Heart left ventricle (tissue), 16 donors: ENCODE measurements at regions not wholly inside any gene's neighbourhood (a gene's known extent, or its start where the extent isn't known, plus 50 kb on each side); places are given as distances from the start of the nearest gene placed in this dataset.

Experiments
- ATAC-seq, 4 donors: fragments of 200-7000 bp; cut with Tn5 transposase; one replicate each; pipeline ENCODE4 v1.9.1; 2020 to 2022; ENCODE audit warnings: moderate library complexity in 4 of 4, mild to moderate bottlenecking in 3 of 4, moderate number of reproducible peaks in 1 of 4
- DNase-seq, 5 donors: peaks; one replicate each; pipeline ENCODE4 v3.0.0-alpha.2; 2020
- H3K27ac ChIP-seq, 12 donors: fragments of 200-600 bp; sonication (generic) in 4 of 12; one replicate each; pipeline versions ENCODE4 v1.5.0 to v1.8.0; 2016 to 2022; ENCODE audit warnings: mild to moderate bottlenecking in 2 of 12
- H3K27me3 ChIP-seq, 9 donors: fragments of 200-600 bp; sonication (generic) in 2 of 9; one replicate each; pipeline versions ENCODE4 v1.5.1 to v1.8.0; 2016 to 2022; ENCODE audit warnings: mild to moderate bottlenecking in 3 of 9
- H3K36me3 ChIP-seq, 9 donors: fragments of 200-600 bp; sonication (generic) in 2 of 9; one replicate each; pipeline versions ENCODE4 v1.5.0 to v1.8.0; 2018 to 2022; ENCODE audit warnings: mild to moderate bottlenecking in 2 of 9
- H3K4me1 ChIP-seq, 12 donors: fragments of 200-600 bp; sonication (generic) in 4 of 12; one replicate each; pipeline versions ENCODE4 v1.5.0 to v1.8.0; 2016 to 2022; ENCODE audit warnings: mild to moderate bottlenecking in 3 of 12
- H3K4me3 ChIP-seq, 12 donors: fragments of 200-600 bp; sonication (generic) in 4 of 12; one replicate each; pipeline versions ENCODE4 v1.5.0 to v1.8.0; 2017 to 2022; ENCODE audit warnings: mild to moderate bottlenecking in 9 of 12, moderate library complexity in 4 of 12
- H3K9me3 ChIP-seq, 12 donors: fragments of 200-600 bp; sonication (generic) in 4 of 12; one replicate each; pipeline versions ENCODE4 v1.5.0 to v1.8.0; 2016 to 2022; ENCODE audit warnings: mild to moderate bottlenecking in 1 of 12
- CTCF ChIP-seq, 12 donors: fragments of 200-600 bp; sonication (generic) in 4 of 12; IDR thresholded peaks; one replicate each; pipeline versions ENCODE4 v1.5.0 to v1.8.0; 2018 to 2022; ENCODE audit warnings: antibody characterized with exemption in 12 of 12, mild to moderate bottlenecking in 5 of 12
- POLR2A ChIP-seq, 2 donors: fragments of 450-650 bp; IDR thresholded peaks; one replicate each; pipeline ENCODE4 v1.6.1; 2017; ENCODE audit warnings: antibody characterized with exemption in 2 of 2, mild to moderate bottlenecking in 2 of 2, moderate library complexity in 2 of 2
- WGBS, 4 donors: extraction: QIAGEN DNeasy Blood & Tissue Kit in 2 of 4; methylation state at CpG; one replicate each; pipeline versions ENCODE4 v1.1.5 to v1.1.7; 2013 to 2018; 5-methylcytosine and 5-hydroxymethylcytosine counted together
- intact Hi-C, 10 donors: fragments of 100-400 bp; cut with DNase I; formaldehyde crosslinking; loops; one replicate each; pipeline versions ENCODE4 v1.11.1 to v1.14.2; 2022
- donor health status: ischemic (EF 13 %, LVEDD 7.1; RV severe dilation, severe dysfunction).
- donor health status: healthy with polysubstance abuse.
- donor health status: DM: no; HTN: yes; CAD: no.
- donor health status: DM: no; HTN: no; CAD: no.
- donor health status: ischemic (EF 25% LVEDD 6.9; RV normal size, moderate dysfunction).
- donor health status: ischemic (EF 25% LVEDD 5.7; RV mildly dilated, moderate dysfunction).
- donor health status: healthy.
- donor health status: DM: yes; HTN: yes; CAD: no.
- donor health status: ischemic (EF 35%, LVEDD 5.7; RV mildly dilated, moderate dysfunction).
- donor health status: nonischemic (EF 11% LVEDD 7.7; RV severe dilation, severe dysfunction).
- donor health status: DM: yes; HTN: yes; CAD: no.
- donor health status: PGD.
- donor health status: ischemic (EF 29% LVEDD 5.4; RV normal size, mild dysfunction).
- donor health status: nonischemic (EF 23%, LVEDD 6.1; RV moderate dilation, normal function).

GRCh38 chr12:45581112-45581511 is 148.4 kb upstream of the ARID2 start:
- no peaks in the 10 kb centered on the region for H3K36me3 ChIP-seq
- no peak for TF ChIP-seq CTCF (IDR thresholded peaks at IDR 0.05)
- TF ChIP-seq POLR2A (IDR thresholded peaks at IDR 0.05), result no peak
- intact Hi-C loops, result no loop called here
- H3K4me1 ChIP-seq, result peaks cover 0 to 9% (median 0%) of the 10 kb centered on the region in 12 donors
- H3K27ac ChIP-seq, result no peak overlapping the region
- WGBS, 4 donors, result 75 to 94% (median 84%) methylated on average over 1 of the region's 1 CpG
- H3K27me3 ChIP-seq, result no peaks in the 10 kb centered on the region
- H3K4me3 ChIP-seq, result no peak overlapping the region
- no peaks in the 10 kb centered on the region for H3K9me3 ChIP-seq
- no peak for DNase-seq
- no peak for ATAC-seq

GRCh38 chr12:45582536-45582935 is 147.0 kb upstream of the ARID2 start:
- no peak overlapping the region for H3K27ac ChIP-seq
- intact Hi-C loops, result no loop called here
- H3K9me3 ChIP-seq, result no peaks in the 10 kb centered on the region
- H3K36me3 ChIP-seq, result no peaks in the 10 kb centered on the region
- 72 to 80% (median 76%) methylated on average over 1 of the region's 1 CpG for WGBS, 4 donors
- no peaks in the 10 kb centered on the region for H3K27me3 ChIP-seq
- DNase-seq (no peak), ATAC-seq (no peak)
- TF ChIP-seq CTCF (IDR thresholded peaks at IDR 0.05) (no peak), POLR2A (IDR thresholded peaks at IDR 0.05) (no peak)
- no peak overlapping the region for H3K4me3 ChIP-seq
- peaks cover 0 to 7% (median 0%) of the 10 kb centered on the region in 12 donors for H3K4me1 ChIP-seq

GRCh38 chr12:45582986-45583659 is 146.4 kb upstream of the ARID2 start:
- ATAC-seq, result no peak
- Histone ChIP-seq H3K4me1 (peaks cover 0 to 7% (median 0%) of the 10 kb centered on the region in 12 donors), H3K9me3 (no peaks in the 10 kb centered on the region), H3K4me3 (no peak overlapping the region), H3K36me3 (no peaks in the 10 kb centered on the region), H3K27me3 (no peaks in the 10 kb centered on the region), H3K27ac (no peak overlapping the region)
- WGBS, 4 donors, result 46 to 64% (median 53%) methylated on average over 8 of the region's 8 CpGs
- intact Hi-C loops, result no loop called here
- no peak for DNase-seq
- TF ChIP-seq CTCF (IDR thresholded peaks at IDR 0.05) (no peak), POLR2A (IDR thresholded peaks at IDR 0.05) (no peak)

- H3K27ac ChIP-seq, result no peak overlapping the region
- intact Hi-C loops, result no loop called here
- no peaks in the 10 kb centered on the region for H3K36me3 ChIP-seq
- ATAC-seq (no peak), DNase-seq (no peak)
- H3K9me3 ChIP-seq, result no peaks in the 10 kb centered on the region
- 91 to 100% (median 97%) methylated on average over 1 of the region's 1 CpG for WGBS, 4 donors
- no peak overlapping the region for H3K4me3 ChIP-seq
- TF ChIP-seq POLR2A (IDR thresholded peaks at IDR 0.05) (no peak), CTCF (IDR thresholded peaks at IDR 0.05) (no peak)
- peaks cover 0 to 7% (median 0%) of the 10 kb centered on the region in 12 donors for H3K4me1 ChIP-seq
- no peaks in the 10 kb centered on the region for H3K27me3 ChIP-seq
These were observed 145.2 kb upstream of the ARID2 start for GRCh38 chr12:45584336-45584735.
